ENCODE measurements at regions not wholly inside any gene's neighbourhood (a gene's known extent, or its start where the extent isn't known, plus 50 kb on each side); places are given as distances from the start of the nearest gene placed in this dataset.

DNA sequence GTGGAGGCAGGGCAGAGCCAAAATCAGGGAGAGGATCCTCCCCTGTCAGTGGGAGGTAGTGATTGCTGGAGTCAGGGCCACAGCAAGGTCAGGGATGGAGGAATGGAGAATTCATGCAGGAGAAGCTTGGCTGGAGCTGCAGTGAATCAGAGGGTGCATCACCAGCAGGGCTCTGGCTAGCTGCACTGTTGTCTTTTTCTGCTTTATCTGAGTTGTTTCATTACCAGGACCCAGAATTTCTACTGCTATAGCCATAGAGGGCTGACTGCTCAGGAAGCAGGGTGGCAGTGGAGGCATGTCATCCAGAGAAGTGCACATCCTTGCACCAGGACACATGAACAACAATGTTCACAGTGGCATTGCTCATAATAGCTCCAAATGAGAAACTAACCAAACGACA, 113.5 kb upstream of the GALNT15 start:
- Histone ChIP-seq H3K4me1 (ENCODE audit: control insufficient read depth in 2 of 2, insufficient read depth in 2 of 2, low read length in 2 of 2) (no peaks in the 10 kb centered on the region), H4K20me1 (ENCODE audit: control insufficient read depth, insufficient read depth, low read length, poor library complexity, severe bottlenecking) (no peaks in the 10 kb centered on the region), H3K4me3 (ENCODE audit: control extremely low read depth in 1 of 5, extremely low read depth in 1 of 5, insufficient read depth in 1 of 5, low read depth in 2 of 5, low read length in 4 of 5) (no peak overlapping the region), H3K9ac (ENCODE audit: low read length) (no peak overlapping the region), H3K36me3 (replicated peaks in 1 of 2; ENCODE audit: control extremely low read depth in 1 of 2, control insufficient read depth in 1 of 2, extremely low read depth in 1 of 2, insufficient read depth in 2 of 2, low read length in 1 of 2) (no peaks in the 10 kb centered on the region), H3K4me2 (replicated peaks; ENCODE audit: low read depth, low read length, poor library complexity, severe bottlenecking) (no peak overlapping the region), H3K9me3 (ENCODE audit: control extremely low read depth in 1 of 3, control insufficient read depth in 2 of 3, insufficient read depth in 1 of 3, low read length in 2 of 3) (no peaks in the 10 kb centered on the region), H2AFZ (ENCODE audit: insufficient read depth, low read depth, low read length, poor library complexity, severe bottlenecking) (no peak overlapping the region), H3K79me2 (ENCODE audit: control insufficient read depth, insufficient read depth, low read length) (no peaks in the 10 kb centered on the region), H3K27me3 (replicated peaks in 1 of 4; ENCODE audit: control extremely low read depth in 1 of 4, control insufficient read depth in 3 of 4, insufficient read depth in 4 of 4, low read length in 3 of 4) (no peaks in the 10 kb centered on the region), H3K27ac (ENCODE audit: low read length in 2 of 2) (no peak overlapping the region)
- CTCF ChIA-PET: interaction anchor here (0.7 kb wide), 1 partner anchor 883 kb away, joined by 3 read pairs; no protein-coding TSS in a partner anchor
- intact Hi-C loops (cut with micrococcal nuclease): no loop called here
- ATAC-seq (ENCODE audit: low read depth): no peak
- DNase-seq: no peak
- Mint-ChIP-seq H3K9me3 (ENCODE audit: insufficient read depth) (no peaks in the 10 kb centered on the region), H3K4me3 (no peak overlapping the region), H3K27me3 (peaks cover 28% of the 10 kb centered on the region), H3K27ac (no peak overlapping the region), H3K4me1 (no peaks in the 10 kb centered on the region)
- POLR2A ChIA-PET: no interaction called here
- no CpG with 5 or more reads among the region's 1 CpG for WGBS (ENCODE audit: insufficient coverage)
- TF ChIP-seq EZH2 (IDR thresholded peaks at IDR 0.05; ENCODE audit: borderline replicate concordance, insufficient read depth, low read depth, low read length, poor library complexity, severe bottlenecking): no peak
- TF ChIP-seq, protein P1, sequence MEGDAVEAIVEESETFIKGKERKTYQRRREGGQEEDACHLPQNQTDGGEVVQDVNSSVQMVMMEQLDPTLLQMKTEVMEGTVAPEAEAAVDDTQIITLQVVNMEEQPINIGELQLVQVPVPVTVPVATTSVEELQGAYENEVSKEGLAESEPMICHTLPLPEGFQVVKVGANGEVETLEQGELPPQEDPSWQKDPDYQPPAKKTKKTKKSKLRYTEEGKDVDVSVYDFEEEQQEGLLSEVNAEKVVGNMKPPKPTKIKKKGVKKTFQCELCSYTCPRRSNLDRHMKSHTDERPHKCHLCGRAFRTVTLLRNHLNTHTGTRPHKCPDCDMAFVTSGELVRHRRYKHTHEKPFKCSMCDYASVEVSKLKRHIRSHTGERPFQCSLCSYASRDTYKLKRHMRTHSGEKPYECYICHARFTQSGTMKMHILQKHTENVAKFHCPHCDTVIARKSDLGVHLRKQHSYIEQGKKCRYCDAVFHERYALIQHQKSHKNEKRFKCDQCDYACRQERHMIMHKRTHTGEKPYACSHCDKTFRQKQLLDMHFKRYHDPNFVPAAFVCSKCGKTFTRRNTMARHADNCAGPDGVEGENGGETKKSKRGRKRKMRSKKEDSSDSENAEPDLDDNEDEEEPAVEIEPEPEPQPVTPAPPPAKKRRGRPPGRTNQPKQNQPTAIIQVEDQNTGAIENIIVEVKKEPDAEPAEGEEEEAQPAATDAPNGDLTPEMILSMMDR (IDR thresholded peaks at IDR 0.05): no peak

- Histone ChIP-seq H3K27me3 (replicated peaks in 1 of 4; ENCODE audit: control extremely low read depth in 1 of 4, control insufficient read depth in 3 of 4, insufficient read depth in 4 of 4, low read length in 3 of 4) (no peaks in the 10 kb centered on the region), H3K79me2 (ENCODE audit: control insufficient read depth, insufficient read depth, low read length) (no peaks in the 10 kb centered on the region), H3K9ac (ENCODE audit: low read length) (no peak overlapping the region), H2AFZ (ENCODE audit: insufficient read depth, low read depth, low read length, poor library complexity, severe bottlenecking) (no peak overlapping the region), H3K36me3 (replicated peaks in 1 of 2; ENCODE audit: control extremely low read depth in 1 of 2, control insufficient read depth in 1 of 2, extremely low read depth in 1 of 2, insufficient read depth in 2 of 2, low read length in 1 of 2) (no peaks in the 10 kb centered on the region), H3K4me1 (ENCODE audit: control insufficient read depth in 2 of 2, insufficient read depth in 2 of 2, low read length in 2 of 2) (no peaks in the 10 kb centered on the region), H3K4me2 (replicated peaks; ENCODE audit: low read depth, low read length, poor library complexity, severe bottlenecking) (no peak overlapping the region), H3K4me3 (ENCODE audit: control extremely low read depth in 1 of 5, extremely low read depth in 1 of 5, insufficient read depth in 1 of 5, low read depth in 2 of 5, low read length in 4 of 5) (no peak overlapping the region), H3K27ac (ENCODE audit: low read length in 2 of 2) (no peak overlapping the region), H4K20me1 (ENCODE audit: control insufficient read depth, insufficient read depth, low read length, poor library complexity, severe bottlenecking) (no peaks in the 10 kb centered on the region), H3K9me3 (ENCODE audit: control extremely low read depth in 1 of 3, control insufficient read depth in 2 of 3, insufficient read depth in 1 of 3, low read length in 2 of 3) (no peaks in the 10 kb centered on the region)
- WGBS (ENCODE audit: insufficient coverage): 57% methylated on average over 1 of the region's 2 CpGs
- ATAC-seq (ENCODE audit: low read depth): no peak
- H3K27me3 Mint-ChIP-seq: peaks cover 28% of the 10 kb centered on the region
- no peak overlapping the region for H3K27ac Mint-ChIP-seq
- intact Hi-C loops (cut with micrococcal nuclease): no loop called here
- POLR2A ChIA-PET: no interaction called here
- no peaks in the 10 kb centered on the region for H3K9me3 Mint-ChIP-seq (ENCODE audit: insufficient read depth)
- no peaks in the 10 kb centered on the region for H3K4me1 Mint-ChIP-seq
- DNase-seq: no peak
- no peak overlapping the region for H3K4me3 Mint-ChIP-seq
- no peak for TF ChIP-seq EZH2 (IDR thresholded peaks at IDR 0.05; ENCODE audit: borderline replicate concordance, insufficient read depth, low read depth, low read length, poor library complexity, severe bottlenecking)
- TF ChIP-seq, protein P1 (IDR thresholded peaks at IDR 0.05): no peak
- CTCF ChIA-PET: no interaction called here
These were observed 113.0 kb upstream of the GALNT15 start for GRCh38 chr3:16061491-16061890.
